ENCODE measurements at regions not wholly inside any gene's neighbourhood (a gene's known extent, or its start where the extent isn't known, plus 50 kb on each side); places are given as distances from the start of the nearest gene placed in this dataset.
A peak's percentile ranks its signal among the peaks of the same experiment; 100 is the strongest.

- Histone ChIP-seq H3K4me3 (no peak overlapping the region), H3K36me3 (ENCODE audit: control insufficient read depth, insufficient read depth, low read length) (no peaks in the 10 kb centered on the region), H3K9ac (ENCODE audit: insufficient read depth in 1 of 2, low read depth in 2 of 2, low read length in 2 of 2) (no peak overlapping the region), H2AFZ (ENCODE audit: low read depth, low read length) (no peak overlapping the region), H3K4me1 (replicated peaks in 1 of 2; ENCODE audit: control insufficient read depth in 2 of 2, insufficient read depth in 2 of 2, low read length in 2 of 2) (no peaks in the 10 kb centered on the region), H3K9me1 (ENCODE audit: control insufficient read depth, insufficient read depth, low read length) (no peaks in the 10 kb centered on the region), H3K4me2 (ENCODE audit: insufficient read depth, low read length) (no peak overlapping the region), H4K20me1 (replicated peaks; ENCODE audit: control insufficient read depth, insufficient read depth, low read length) (no peaks in the 10 kb centered on the region), H3K9me3 (replicated peaks; ENCODE audit: control insufficient read depth, insufficient read depth, low read depth, low read length) (no peaks in the 10 kb centered on the region), H3K27me3 (ENCODE audit: control insufficient read depth in 2 of 2, insufficient read depth in 2 of 2, low read length in 2 of 2) (no peaks in the 10 kb centered on the region), H3K27ac (ENCODE audit: extremely low read depth, low read depth, low read length) (no peak overlapping the region), H3K79me2 (ENCODE audit: control insufficient read depth, insufficient read depth, low read length) (no peaks in the 10 kb centered on the region)
- ChIA-PET POLR2A (no interaction called here), CTCF (ENCODE audit: low intra/inter-chr PET ratio) (no interaction called here)
- intact Hi-C loops (cut with micrococcal nuclease) = no loop called here
- in situ Hi-C loops (cut with MboI) = no loop called here
- BruUV-seq (replicated peaks) = no TSS peak
- FAIRE-seq (peak; percentile 19), DNase-seq (ENCODE audit: extremely low read depth in 1 of 4, low spot score in 3 of 4) (no peak), ATAC-seq (no peak)
- WGBS (ENCODE audit: insufficient coverage, low coverage, missing lambda C conversion rate) = 0% methylated on average over 1 of the region's 1 CpG
- TF ChIP-seq MXD1 (CRISPR knock-in tag; IDR thresholded peaks at IDR 0.05; ENCODE audit: borderline replicate concordance, poor library complexity, severe bottlenecking) (no peak), ZBTB40 (IDR thresholded peaks at IDR 0.05) (no peak), ZBTB40 (CRISPR knock-in tag; IDR thresholded peaks at IDR 0.05) (no peak), KDM4B (IDR thresholded peaks at IDR 0.05; ENCODE audit: borderline replicate concordance in 2 of 2, low read depth in 1 of 2) (no peak), ZNF764 (CRISPR knock-in tag; IDR thresholded peaks at IDR 0.05; ENCODE audit: low read depth) (no peak), TFAP4 (CRISPR knock-in tag; IDR thresholded peaks at IDR 0.05; ENCODE audit: borderline replicate concordance) (no peak), CBX8 (IDR thresholded peaks at IDR 0.05; ENCODE audit: borderline replicate concordance, extremely low read depth, low read depth, low read length, poor library complexity, severe bottlenecking) (no peak), MTF1 (CRISPR knock-in tag; IDR thresholded peaks at IDR 0.05; ENCODE audit: borderline replicate concordance) (no peak), KLF10 (CRISPR knock-in tag; IDR thresholded peaks at IDR 0.05) (no peak)
Measured at GRCh38 chr7:85630904-85631600, 444.2 kb upstream of the SEMA3D start.

All from K562 (cell line).